GM19043 (cell line): ENCODE measurements at regions not wholly inside any gene's neighbourhood (a gene's known extent, or its start where the extent isn't known, plus 50 kb on each side); places are given as distances from the start of the nearest gene placed in this dataset.
"Not testable (repeated sequence)": the region's sequence is repeated elsewhere in the genome, so short reads cannot be mapped to it uniquely, and the experiment has no call there.

Experiments used
- ATAC-seq: cut with Tn5 transposase; IDR thresholded peaks from one replicate; pipeline ENCODE4 v1.9.1; 2021; ENCODE audit warnings: low read depth; ENCODE audit not compliant: unreplicated experiment

DNA sequence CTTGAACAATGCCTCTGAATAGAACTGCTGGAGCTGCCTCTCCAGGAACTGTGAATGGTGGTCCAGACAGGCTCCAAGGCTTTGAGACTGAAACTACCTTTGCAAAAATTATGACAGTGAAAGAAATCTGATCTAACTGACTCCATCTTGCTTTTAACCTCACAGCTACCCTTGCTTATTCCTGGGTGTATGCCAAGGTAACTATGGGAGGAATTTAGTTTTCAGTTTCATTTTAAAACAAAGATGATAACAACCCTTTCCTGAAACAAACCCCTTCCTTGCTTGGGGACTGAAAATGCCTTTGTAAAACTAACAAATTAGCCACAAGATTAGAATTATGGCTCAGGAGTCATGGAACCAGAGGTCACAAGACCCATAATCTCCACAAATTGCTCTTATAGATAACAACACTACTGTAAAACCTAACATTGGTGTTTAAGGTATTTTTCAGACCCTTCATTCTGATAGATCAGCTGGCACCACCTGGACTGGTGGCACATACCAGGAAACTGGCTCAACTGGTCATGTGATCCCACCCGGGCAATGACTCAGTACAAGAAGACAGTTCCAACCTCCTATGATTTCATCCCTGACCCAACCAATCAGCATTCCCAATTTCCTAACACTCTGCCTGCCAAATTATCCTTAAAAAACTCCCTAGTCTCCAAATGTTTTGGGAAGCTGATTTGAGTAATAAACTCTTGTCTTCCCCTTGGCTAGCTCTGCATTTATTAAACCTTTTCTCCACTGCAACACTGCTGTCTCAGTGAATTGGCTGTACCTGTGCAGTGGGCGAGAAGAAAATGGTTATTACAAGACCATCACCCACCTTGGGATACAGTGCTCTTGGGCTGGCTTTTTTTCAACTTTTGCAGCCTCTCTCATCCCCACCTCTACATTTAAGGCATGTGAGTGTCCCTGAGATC is 608.1 kb downstream of the TYW1 start:
- no peak for ATAC-seq

- ATAC-seq = no peak
Measured at GRCh38 chr7:67608806-67609205, 612.2 kb downstream of the TYW1 start.

- no peak for ATAC-seq
Measured at GRCh38 chr7:67610897-67611296, 614.3 kb downstream of the TYW1 start.

- no peak for ATAC-seq
Measured at GRCh38 chr7:67614843-67615242, 618.2 kb downstream of the TYW1 start.

DNA sequence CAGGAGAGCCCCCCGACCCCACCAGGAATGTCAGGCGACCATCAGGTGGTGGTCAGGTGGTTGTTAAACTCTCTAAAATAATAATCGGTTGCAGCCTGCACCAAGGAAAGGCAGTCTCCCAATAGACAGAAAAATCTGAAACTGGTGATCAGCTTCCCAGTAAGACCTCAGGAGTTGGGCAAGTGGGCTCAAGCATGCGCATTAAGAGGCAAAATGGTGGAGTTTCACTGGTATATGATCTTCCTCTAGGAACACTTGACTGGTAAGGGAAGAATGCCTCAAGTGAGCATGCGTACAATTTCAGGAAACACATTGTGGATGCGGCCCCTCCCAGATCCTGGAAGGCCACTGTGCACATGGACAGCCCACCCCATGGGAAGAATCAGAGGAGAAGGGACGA is 619.9 kb downstream of the TYW1 start:
- ATAC-seq = no peak

- ATAC-seq = no peak
Measured at GRCh38 chr7:67618556-67619162, 622.0 kb downstream of the TYW1 start.

- ATAC-seq = no peak
Measured at GRCh38 chr7:67619175-67619574, 622.5 kb downstream of the TYW1 start.

GRCh38 chr7:67620216-67620933 is 623.7 kb downstream of the TYW1 start:
- ATAC-seq = no peak

- no peak for ATAC-seq
Measured at GRCh38 chr7:67621704-67622103, 625.1 kb downstream of the TYW1 start.

- no peak for ATAC-seq
Measured at GRCh38 chr7:67625257-67625737, 628.7 kb downstream of the TYW1 start.

DNA sequence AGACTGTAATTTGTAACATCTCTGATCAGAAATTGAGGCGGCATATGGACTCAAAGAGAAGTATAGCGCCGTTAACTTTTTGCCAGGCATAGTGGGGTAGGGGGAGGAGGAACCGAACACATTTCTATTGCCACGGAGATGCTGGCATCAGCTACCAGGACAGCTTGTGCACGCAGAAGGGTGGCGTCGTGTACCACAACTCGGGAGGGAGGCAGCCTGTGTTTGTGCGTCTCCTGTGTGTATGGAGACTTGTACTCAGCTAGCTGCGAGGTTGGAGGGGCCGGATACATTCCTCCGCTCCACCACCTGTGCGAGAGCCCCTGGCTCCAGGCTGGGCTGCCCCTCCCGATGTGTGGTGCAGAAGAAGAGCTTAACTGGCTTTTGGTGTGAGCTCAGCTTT is 634.8 kb downstream of the TYW1 start:
- no peak for ATAC-seq

DNA sequence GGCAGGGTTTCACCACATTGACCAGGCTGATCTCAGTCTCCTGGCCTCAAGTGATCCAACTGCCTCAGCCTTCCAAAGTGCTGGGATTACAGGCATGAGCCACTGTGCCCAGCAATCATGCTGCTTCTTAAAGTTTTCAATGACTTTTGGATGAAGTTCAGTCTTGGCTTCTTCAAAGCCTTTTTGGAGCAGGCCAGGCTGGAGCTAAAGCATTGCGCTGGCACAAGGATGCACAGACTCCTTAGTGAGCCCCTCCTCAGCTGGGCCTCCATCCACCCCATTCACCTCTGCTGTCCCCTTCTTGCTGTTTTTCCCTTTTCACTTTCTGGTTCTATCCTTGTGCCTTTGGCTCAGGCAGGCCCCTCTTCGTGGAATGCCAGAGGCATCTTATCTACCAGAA is 638.6 kb downstream of the TYW1 start:
- ATAC-seq = no peak

DNA sequence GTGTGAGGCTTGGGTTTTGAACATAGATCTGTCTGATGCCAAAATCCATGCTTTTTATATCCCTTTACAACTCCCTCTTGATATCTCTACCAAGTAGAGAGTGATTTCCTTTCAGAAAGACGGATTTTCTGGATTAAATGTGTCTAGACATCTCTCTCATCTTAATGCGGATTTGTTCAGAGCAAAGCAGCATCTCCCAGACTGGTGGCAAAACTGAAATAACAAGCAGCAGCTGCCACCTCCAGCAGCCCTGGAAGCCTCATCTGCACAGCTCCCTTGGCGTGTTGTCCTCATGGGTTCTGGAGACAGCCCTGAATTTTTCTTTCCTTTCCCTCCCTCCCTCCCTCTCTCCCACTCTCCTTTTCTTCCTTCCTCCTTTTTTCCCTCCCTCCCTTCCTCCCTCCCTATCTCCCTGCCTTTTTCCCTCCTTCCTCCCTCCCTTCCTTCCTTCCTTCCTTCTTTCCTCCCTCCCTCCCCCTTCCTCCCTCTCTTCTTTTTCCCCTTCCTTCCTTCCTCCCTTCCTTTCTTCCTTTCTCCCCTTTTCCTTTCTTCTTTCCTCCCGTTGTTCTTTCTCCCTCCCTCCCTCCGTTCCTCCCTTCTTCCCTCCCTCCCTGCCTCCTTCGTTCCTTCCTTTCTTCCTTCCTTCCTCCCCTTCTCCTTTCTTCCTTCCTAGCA is 639.9 kb downstream of the TYW1 start:
- no peak for ATAC-seq

DNA sequence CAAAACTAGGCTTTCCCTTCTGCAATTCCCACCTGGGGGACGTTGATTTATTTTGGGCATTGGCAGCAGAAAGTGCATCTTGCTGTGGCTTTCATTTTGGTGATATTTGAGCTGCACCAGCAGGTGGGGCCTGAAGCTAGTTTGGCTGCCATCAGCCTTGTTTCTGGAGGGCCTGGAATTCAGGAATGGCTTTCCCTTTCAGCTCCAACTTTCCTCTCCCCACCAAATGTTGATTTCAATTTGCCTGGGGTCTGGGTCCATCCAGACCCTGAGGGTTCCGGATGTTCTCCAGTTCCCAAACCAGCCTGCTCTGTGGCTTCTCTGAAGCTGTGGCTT is 640.4 kb downstream of the TYW1 start:
- no peak for ATAC-seq

DNA sequence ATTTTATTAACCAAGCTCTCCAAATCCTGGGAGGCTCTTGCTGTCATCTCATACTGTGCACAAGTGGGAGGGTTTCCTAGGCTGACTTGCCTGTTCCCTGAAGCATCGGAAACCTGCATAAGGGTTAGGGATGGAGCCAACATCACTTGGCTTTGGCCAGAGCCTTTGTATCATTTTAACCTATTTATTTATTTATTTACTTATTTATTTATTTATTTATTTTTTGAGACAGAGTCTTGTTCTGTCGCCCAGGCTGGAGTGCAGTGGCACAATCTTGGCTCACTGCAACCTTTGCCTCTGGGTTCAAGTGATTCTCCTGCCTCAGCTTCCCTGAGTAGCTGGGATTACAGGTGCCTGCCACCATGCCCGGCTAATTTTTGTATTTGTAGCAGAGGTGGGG is 645.9 kb downstream of the TYW1 start:
- not testable (repeated sequence) for ATAC-seq

DNA sequence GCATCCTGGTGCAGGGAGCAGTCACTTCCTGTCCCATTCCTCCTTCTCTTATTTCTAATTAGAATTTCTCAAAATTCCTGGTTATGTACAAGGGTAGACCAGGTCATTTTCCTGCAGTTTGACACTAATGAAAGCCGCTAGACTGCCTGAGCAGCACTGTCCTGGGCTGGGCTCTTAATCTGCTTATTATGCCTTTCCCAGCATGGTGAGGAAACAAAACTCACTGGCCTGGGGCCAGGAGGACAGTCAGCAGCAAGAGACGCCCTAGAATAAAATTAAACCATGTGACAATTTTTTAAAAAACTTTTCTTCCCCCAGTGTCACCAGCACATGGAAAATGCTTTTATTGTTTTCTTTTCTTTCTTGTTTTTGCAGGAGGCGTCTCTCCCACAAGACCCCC is 647.5 kb downstream of the TYW1 start:
- no peak for ATAC-seq

DNA sequence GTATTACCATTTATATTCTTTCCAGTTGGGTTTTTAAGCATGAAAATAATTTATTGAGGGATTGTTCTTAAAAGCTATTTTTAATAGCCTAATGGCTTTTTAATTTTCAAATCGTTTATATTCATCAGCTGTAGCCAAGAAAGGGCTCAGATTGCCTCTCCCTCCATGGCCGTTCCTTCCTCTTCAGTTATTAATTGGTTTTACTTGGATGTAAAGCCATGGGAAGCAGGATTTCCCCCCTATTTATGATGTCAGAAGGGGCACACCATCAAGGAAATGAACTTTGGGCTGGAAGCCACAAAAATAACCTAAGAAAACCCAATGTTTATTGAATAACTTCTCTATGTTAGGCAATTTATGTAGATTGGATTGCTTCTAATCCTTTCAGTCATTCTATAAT is 656.3 kb downstream of the TYW1 start:
- no peak for ATAC-seq

DNA sequence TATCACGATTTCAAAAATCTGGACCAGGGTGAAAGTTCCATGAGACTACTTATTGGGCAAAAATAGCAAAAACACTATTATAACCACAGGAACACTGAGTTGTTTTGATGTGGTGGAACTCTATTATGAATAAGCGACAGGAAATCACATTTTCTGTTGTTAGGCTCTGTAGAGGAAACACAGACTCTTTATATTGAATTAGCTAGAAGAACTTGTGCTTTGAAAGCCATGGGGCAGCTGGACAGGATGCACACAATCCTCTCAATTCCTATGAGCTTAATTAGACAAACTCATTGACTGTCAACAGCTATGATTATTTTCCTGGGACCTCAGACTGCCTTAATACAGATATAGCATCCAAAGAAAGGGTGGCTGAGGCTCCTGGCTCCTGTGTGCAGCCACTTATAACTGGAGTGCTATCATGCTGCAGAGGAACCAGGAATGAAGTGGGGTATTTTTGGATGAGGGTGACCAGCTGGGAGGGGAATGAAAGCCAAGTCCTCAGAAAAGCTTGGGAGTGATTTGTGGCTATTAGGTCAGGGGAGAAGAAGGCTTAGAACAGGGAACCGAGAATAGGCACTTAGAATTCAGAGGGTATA is 657.3 kb downstream of the TYW1 start:
- no peak for ATAC-seq

GRCh38 chr7:67654642-67655041 is 658.0 kb downstream of the TYW1 start:
- ATAC-seq = no peak

DNA sequence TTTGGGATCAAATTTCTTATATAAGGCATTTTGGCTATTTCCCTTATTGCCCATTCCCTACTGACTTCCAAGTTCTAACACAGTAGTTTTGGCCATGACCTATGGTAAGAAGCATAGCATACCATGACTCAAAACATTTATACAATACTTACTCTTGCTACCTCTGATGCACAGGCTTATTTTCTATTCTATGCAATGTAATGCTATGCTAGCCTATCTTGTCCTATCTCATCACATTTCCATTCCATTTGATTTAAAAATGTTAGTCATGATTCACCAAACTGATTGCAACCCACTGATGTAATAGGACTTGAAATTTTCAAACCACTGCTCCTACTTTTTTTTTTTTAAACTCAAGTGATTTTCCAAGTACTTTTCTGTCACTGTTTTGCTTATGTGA is 658.5 kb downstream of the TYW1 start:
- ATAC-seq = no peak

- ATAC-seq = no peak
Measured at GRCh38 chr7:67659091-67659490, 662.5 kb downstream of the TYW1 start.
